HEK293 (cell line): ENCODE measurements at regions not wholly inside any gene's neighbourhood (a gene's known extent, or its start where the extent isn't known, plus 50 kb on each side); places are given as distances from the start of the nearest gene placed in this dataset.

Source experiments
- BCL11A ChIP-seq: fragments of 450-650 bp; formaldehyde crosslinking; IDR thresholded peaks from 2 replicates; pipeline ENCODE4 v1.5.1; 2016; ENCODE audit warnings: low read depth, missing biosample characterization, missing genetic modification characterization
- ELK4 ChIP-seq: IDR thresholded peaks from 2 replicates; pipeline ENCODE4 v1.6.1; 2011; ENCODE audit warnings: mild to moderate bottlenecking, low read depth, low read length, borderline replicate concordance
- KLF1 ChIP-seq: fragments of 450-650 bp; formaldehyde crosslinking; IDR thresholded peaks from 2 replicates; pipeline ENCODE4 v1.5.1; 2016; ENCODE audit warnings: missing biosample characterization, missing genetic modification characterization
- SP2 ChIP-seq: fragments of 450-650 bp; formaldehyde crosslinking; IDR thresholded peaks from 2 replicates; pipeline ENCODE4 v1.5.1; 2016; ENCODE audit warnings: missing biosample characterization, missing genetic modification characterization
- TCF7L2 ChIP-seq: IDR thresholded peaks from 2 replicates; pipeline ENCODE4 v1.6.1; 2011; ENCODE audit warnings: low read depth, mild to moderate bottlenecking, inconsistent platforms, low read length, moderate library complexity, borderline replicate concordance
- ZNF394 ChIP-seq: fragments of 450-650 bp; formaldehyde crosslinking; IDR thresholded peaks from 2 replicates; pipeline ENCODE4 v1.5.1; 2016; ENCODE audit warnings: missing biosample characterization, missing genetic modification characterization, mild to moderate bottlenecking, moderate library complexity, borderline replicate concordance
- ZNF398 ChIP-seq: fragments of 450-650 bp; formaldehyde crosslinking; IDR thresholded peaks from 2 replicates; pipeline ENCODE4 v1.5.1; 2017; ENCODE audit warnings: missing biosample characterization, missing genetic modification characterization

GRCh38 chr10:9898633-9899395 lies 1118.9 kb upstream of the CELF2 start:
- TF ChIP-seq ZNF398 (tag by site-specific recombination) (no peak), BCL11A (tag by site-specific recombination) (no peak), ZNF394 (no peak), KLF1 (tag by site-specific recombination) (no peak), SP2 (tag by site-specific recombination) (no peak), ELK4 (no peak), TCF7L2 (no peak)
